Pons (tissue), 1 donor: ENCODE measurements at regions not wholly inside any gene's neighbourhood (a gene's known extent, or its start where the extent isn't known, plus 50 kb on each side); places are given as distances from the start of the nearest gene placed in this dataset.
"Not testable (repeated sequence)": the region's sequence is repeated elsewhere in the genome, so short reads cannot be mapped to it uniquely, and the experiment has no call there.

Source experiments
- DNase-seq: peaks from one replicate; pipeline ENCODE4 v3.0.0-alpha.2; 2016; ENCODE audit warnings: low spot score

DNA sequence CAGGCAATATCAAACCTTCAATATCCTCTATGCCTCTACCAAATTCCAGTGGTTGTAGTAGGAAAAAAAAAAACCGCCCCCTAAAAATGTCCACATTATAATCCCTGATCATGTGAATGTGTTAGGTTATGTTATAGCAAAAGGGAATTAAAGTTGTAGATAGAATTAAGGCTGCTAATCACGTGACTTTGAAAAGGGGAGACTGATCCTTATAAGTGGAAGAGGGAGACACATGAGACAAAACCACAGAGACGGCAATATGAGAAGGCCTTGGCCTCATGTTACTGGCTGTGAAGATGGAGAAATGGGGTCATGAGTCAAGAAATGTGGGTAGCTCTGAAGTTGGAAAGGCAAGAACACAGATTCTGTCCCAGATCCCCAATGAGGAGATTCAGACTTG is 1711.3 kb downstream of the KHDRBS2 start:
- not testable (repeated sequence) for DNase-seq

DNA sequence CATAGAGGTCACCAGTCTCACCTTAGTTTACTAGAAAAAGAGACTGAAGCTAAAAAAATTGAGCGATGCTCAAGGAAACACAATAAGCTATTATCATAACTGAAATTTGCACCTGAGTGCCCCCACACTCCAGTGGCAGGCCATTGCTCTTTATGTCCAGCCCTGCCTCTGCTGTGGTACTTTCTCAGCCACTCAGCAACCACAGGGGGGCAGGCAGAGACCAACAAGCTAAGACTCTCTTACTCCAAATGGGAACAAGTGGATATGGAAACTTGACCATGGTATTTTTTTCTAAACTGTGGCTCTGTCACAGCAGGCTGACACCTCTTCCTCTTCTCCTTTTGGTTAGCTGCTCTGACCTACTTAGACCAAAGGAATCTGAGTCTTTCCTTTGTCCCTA is 1713.4 kb downstream of the KHDRBS2 start:
- peak; percentile 9 for DNase-seq

- DNase-seq: not testable (repeated sequence)
These were observed 1714.6 kb downstream of the KHDRBS2 start for GRCh38 chr6:60571293-60572016.

- DNase-seq: not testable (repeated sequence)
These were observed 1715.4 kb downstream of the KHDRBS2 start for GRCh38 chr6:60570599-60570998.

- not testable (repeated sequence) for DNase-seq
These were observed 1718.4 kb downstream of the KHDRBS2 start for GRCh38 chr6:60567447-60568187.

DNA sequence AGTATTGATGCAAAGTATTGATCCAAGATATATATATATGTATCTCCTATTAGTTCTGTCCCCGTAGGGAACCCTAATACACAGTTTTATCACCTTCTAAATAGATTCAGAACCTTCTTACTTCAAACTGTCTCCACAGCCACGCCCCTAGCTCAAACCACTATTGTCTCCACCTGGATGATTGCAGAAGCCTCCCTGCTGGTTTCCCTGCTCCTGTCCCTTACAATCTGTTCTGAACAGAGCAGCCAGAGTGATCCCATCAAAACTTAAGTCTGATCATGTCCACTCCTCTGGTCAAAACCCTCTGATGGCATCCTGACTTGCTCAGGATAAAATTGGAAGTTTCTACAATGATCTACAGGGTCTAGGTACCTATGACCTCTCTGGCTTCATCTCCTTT is 1719.6 kb downstream of the KHDRBS2 start:
- not testable (repeated sequence) for DNase-seq

DNA sequence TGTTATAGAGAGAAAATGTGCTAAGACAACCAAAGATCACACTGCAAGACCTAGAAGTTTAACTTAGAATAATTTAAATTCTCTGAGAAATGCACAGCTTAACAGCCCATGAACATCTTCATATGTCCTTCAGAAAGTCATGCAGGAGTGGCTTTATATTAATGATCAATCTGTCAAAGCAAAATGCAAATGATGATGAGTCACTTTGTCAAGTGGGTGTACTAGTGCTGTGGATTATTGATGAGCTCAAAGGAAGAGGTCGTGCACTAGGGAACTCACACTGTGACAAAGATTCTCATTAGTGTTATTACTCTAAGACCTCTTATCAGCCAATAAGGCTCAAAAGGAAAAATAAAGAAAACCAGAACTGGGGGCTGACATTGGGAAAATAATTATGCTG is 1726.3 kb downstream of the KHDRBS2 start:
- not testable (repeated sequence) for DNase-seq

- not testable (repeated sequence) for DNase-seq
These were observed 1738.7 kb downstream of the KHDRBS2 start for GRCh38 chr6:60547340-60547739.

GRCh38 chr6:60524770-60525169 is 1761.3 kb downstream of the KHDRBS2 start:
- DNase-seq: not testable (repeated sequence)

DNA sequence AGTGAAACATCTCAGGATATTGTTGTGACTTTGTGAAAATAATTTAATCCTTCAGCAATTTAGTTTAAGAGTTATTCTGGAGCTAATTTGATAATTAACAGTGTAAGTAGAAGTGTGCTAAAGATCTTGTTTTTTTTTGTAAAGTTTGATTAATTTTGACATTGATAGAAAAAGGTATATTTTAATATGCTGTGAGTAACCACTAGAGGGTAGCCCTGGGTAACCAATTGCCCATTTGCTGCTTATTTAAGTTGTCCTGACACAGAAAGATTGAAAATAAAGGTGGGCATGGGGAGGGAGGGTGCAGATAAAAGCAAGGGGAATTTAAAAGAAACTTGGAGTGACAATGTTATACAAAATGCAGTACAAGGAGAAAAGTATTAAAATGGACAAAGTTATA is 1808.3 kb downstream of the KHDRBS2 start:
- not testable (repeated sequence) for DNase-seq

GRCh38 chr6:60473805-60474204 is 1812.2 kb downstream of the KHDRBS2 start:
- not testable (repeated sequence) for DNase-seq

- not testable (repeated sequence) for DNase-seq
These were observed 1814.6 kb downstream of the KHDRBS2 start for GRCh38 chr6:60471426-60471825.

GRCh38 chr6:60450428-60450827 is 1835.6 kb downstream of the KHDRBS2 start:
- DNase-seq: not testable (repeated sequence)

DNA sequence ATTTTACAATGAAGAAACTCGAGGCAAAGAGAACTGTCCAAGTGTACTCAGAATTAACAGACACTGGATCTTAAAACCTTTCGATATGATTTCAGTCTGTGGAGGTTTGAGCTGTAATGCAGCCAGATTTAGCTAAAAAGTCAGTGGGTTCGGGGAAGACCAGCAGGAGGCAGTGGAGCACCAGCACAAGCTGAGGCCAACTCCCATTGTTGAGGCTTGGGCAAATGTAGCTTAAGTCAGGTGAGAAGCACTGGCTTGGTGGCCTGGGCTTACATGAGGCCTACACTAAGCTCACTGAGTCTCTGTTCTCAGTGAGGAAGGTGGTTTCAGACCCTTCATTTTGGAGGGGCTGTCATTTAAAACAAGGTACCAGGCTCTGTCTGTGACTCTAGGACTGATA is 1841.5 kb downstream of the KHDRBS2 start:
- DNase-seq: not testable (repeated sequence)

GRCh38 chr6:60439709-60440108 is 1846.3 kb downstream of the KHDRBS2 start:
- DNase-seq: not testable (repeated sequence)

GRCh38 chr6:60422691-60423090 is 1863.3 kb downstream of the KHDRBS2 start:
- not testable (repeated sequence) for DNase-seq

GRCh38 chr6:60416118-60416517 is 1869.9 kb downstream of the KHDRBS2 start:
- DNase-seq: not testable (repeated sequence)

DNA sequence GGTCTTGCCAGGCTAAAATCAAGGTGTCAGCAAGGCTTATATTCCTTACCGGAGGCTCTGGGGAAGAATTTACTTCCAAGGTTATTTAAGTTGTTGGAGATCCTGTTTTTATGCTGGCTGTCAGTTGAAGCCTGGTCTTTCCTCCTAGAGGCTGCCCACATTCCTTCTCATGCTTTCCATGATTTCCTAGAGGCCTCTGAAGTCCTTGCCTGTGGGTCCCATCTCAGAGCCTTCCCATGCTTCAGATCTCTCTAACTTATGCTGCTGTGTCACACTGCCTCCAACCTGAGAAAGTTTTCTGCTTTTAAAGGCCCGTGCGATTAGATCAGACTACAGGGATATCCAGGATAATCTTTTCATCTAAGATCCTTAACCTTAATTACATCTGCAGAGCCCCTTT is 1877.3 kb downstream of the KHDRBS2 start:
- DNase-seq: not testable (repeated sequence)

DNA sequence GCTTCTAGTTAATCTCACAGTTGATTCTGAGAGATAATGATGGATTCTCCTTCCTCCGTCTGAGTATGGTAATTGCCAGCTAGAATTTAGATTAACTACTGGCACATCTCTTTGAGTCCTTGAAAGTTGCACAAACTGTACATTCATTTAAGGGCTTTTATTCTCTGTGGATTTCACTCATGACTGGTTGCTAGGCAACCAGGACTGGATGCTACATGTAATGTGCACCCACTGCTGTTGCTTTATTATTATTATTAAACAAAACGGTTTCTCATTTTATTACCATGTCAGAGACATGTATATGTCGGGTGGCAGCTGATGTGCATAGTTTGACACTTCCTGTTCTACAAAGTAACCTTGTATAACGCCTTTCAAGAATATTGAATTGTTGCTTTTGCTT is 1882.8 kb downstream of the KHDRBS2 start:
- DNase-seq: not testable (repeated sequence)

- DNase-seq: not testable (repeated sequence)
These were observed 1883.5 kb downstream of the KHDRBS2 start for GRCh38 chr6:60402490-60402889.

GRCh38 chr6:60395261-60395660 is 1890.8 kb downstream of the KHDRBS2 start:
- not testable (repeated sequence) for DNase-seq

DNA sequence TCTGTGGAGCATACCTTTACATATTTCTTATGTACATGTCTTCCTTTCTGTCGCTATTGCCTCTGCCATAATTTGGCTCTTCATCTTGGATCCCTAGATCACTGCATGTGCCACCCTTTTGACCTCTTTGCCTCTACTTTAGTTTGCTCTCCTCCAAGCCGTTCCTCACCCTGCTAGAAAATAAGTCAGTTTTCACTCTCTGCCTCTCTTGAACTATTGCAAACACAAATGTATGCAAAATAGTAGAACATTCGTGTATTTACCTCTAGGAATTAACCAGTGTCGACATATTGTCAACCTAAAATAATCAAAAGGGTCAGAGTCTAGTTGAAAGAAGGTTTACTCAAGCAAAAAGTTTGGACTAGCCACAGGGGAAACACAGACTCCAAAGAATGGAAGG is 1893.1 kb downstream of the KHDRBS2 start:
- not testable (repeated sequence) for DNase-seq

DNA sequence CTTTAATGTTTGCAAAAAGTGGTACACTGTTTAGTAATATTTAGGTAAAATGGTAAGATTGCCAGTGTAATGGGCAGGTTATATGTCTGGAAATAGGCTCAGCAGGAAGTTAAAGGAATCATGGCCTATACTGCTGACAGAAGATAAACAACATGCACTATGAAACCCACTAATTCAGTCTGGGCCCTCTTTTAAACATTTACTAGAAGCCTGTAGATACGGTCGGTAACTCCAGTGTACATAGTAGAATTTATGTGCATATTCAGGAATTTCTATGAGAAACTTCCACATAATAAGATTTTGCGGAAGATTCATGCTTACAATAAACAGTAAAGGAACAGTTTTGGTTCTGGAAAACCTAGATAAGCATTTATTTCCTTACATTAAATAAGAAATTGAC is 1896.9 kb downstream of the KHDRBS2 start:
- not testable (repeated sequence) for DNase-seq
